Endothelial cell of umbilical vein (primary cell): ENCODE measurements at regions not wholly inside any gene's neighbourhood (a gene's known extent, or its start where the extent isn't known, plus 50 kb on each side); places are given as distances from the start of the nearest gene placed in this dataset.

Experiments used
- BruUV-seq: library from RNA; stranded (reverse); fragments of 400-500 nt; replicated peaks from 2 replicates; lab custom pipeline; 2021; lab: Mats Ljungman, UMichigan
- CTCF ChIA-PET: fragments of 300-600, 350-600 bp; sonication (Branson Sonifier 250); formaldehyde crosslinking; loops from one replicate; lab custom pipeline; 2021; ENCODE audit warnings: antibody characterized with exemption, inconsistent platforms; lab: Charles Lee
- POLR2A ChIA-PET: fragments of 300-600, 350-600 bp; sonication (Branson Sonifier 250); formaldehyde crosslinking; loops from one replicate; lab custom pipeline; 2021; ENCODE audit warnings: antibody characterized with exemption, inconsistent platforms; lab: Charles Lee
- DNase-seq: peaks from one replicate; pipeline ENCODE4 v3.0.0-alpha.2; 2011; ENCODE audit warnings: low read depth, low spot score
- FAIRE-seq: peaks from 2 replicates; lab custom pipeline; 2011; peaks lifted over from hg19 to GRCh38; lab: Jason Lieb, UNC
- H2AFZ ChIP-seq: 2 replicates; pipeline ENCODE4 v1.6.0; 2012; ENCODE audit warnings: low read depth, low read length, control low read depth, inconsistent platforms
- H3K27ac ChIP-seq: 2 replicates; pipeline ENCODE4 v1.5.1; 2011; ENCODE audit warnings: low read depth, mild to moderate bottlenecking, control low read depth, low read length, moderate library complexity; ENCODE audit not compliant: insufficient read depth
- H3K27me3 ChIP-seq, 2 experiments: 2 replicates each; pipeline versions ENCODE4 v1.6.0 to v1.6.1; 2011; ENCODE audit warnings: low read length in 2 of 2, mixed read lengths in 1 of 2; ENCODE audit not compliant: control insufficient read depth in 2 of 2, insufficient read depth in 2 of 2
- H3K36me3 ChIP-seq, 2 experiments: 2 replicates in 1 of 2; 3 replicates in 1 of 2; pipeline ENCODE4 v1.5.1; 2011; ENCODE audit warnings: low read length in 2 of 2, mild to moderate bottlenecking in 1 of 2, moderate library complexity in 1 of 2; ENCODE audit not compliant: control insufficient read depth in 2 of 2, insufficient read depth in 2 of 2; ENCODE audit errors: extremely low read depth in 1 of 2
- H3K4me1 ChIP-seq: 3 replicates; pipeline ENCODE4 v1.5.1; 2011; ENCODE audit warnings: mild to moderate bottlenecking, low read length; ENCODE audit not compliant: control insufficient read depth, insufficient read depth; ENCODE audit errors: extremely low read depth
- H3K4me2 ChIP-seq: 2 replicates; pipeline ENCODE4 v1.6.1; 2011; ENCODE audit warnings: low read length, control low read depth, mixed read lengths; ENCODE audit not compliant: insufficient read depth
- H3K4me3 ChIP-seq, 3 experiments: fragments of 200-600 bp in 1 of 3; sonication (generic), shearing (Covaris generic) in 1 of 3; replicated peaks in 1 of 3; 2 replicates each; pipeline ENCODE4 v1.5.1; 2011 to 2016; ENCODE audit warnings: control low read depth in 3 of 3, low read length in 3 of 3, mild to moderate bottlenecking in 2 of 3, inconsistent platforms in 1 of 3, low read depth in 1 of 3, moderate library complexity in 1 of 3; ENCODE audit not compliant: insufficient read depth in 1 of 3
- H3K79me2 ChIP-seq: 2 replicates; pipeline ENCODE4 v1.6.0; 2012; ENCODE audit warnings: low read length, inconsistent platforms; ENCODE audit not compliant: control insufficient read depth, insufficient read depth
- H3K9ac ChIP-seq: replicated peaks from 2 replicates; pipeline ENCODE3; 2011; ENCODE audit warnings: low read length, control low read depth; ENCODE audit not compliant: insufficient read depth; ENCODE audit errors: extremely low read depth
- H3K9me1 ChIP-seq: replicated peaks from 3 replicates; pipeline ENCODE4 v1.6.0; 2011; ENCODE audit warnings: mild to moderate bottlenecking, low read length; ENCODE audit not compliant: control insufficient read depth, insufficient read depth; ENCODE audit errors: extremely low read depth
- H3K9me3 ChIP-seq: replicated peaks from 2 replicates; pipeline ENCODE4 v1.5.1; 2012; ENCODE audit warnings: low read length, inconsistent platforms; ENCODE audit not compliant: control insufficient read depth, insufficient read depth
- H4K20me1 ChIP-seq: replicated peaks from 2 replicates; pipeline ENCODE3; 2011; ENCODE audit warnings: mild to moderate bottlenecking, low read length; ENCODE audit not compliant: control insufficient read depth, insufficient read depth; ENCODE audit errors: extremely low read depth
- CTCF ChIP-seq, 2 donors: IDR thresholded peaks; 1 replicate in 1 of 2; 2 replicates in 1 of 2; pipeline ENCODE4 v1.5.1; 2011; ENCODE audit warnings: low read length in 2 of 2, mild to moderate bottlenecking in 2 of 2, moderate library complexity in 2 of 2, control low read depth in 1 of 2, inconsistent platforms in 1 of 2, low read depth in 1 of 2; ENCODE audit not compliant: insufficient read depth in 1 of 2; ENCODE audit errors: extremely low read depth in 1 of 2
- EZH2 ChIP-seq: IDR thresholded peaks from 2 replicates; pipeline ENCODE4 v1.6.1; 2012; ENCODE audit warnings: borderline replicate concordance, low read depth, mild to moderate bottlenecking, moderate library complexity, low read length, inconsistent platforms; ENCODE audit not compliant: severe bottlenecking
- FOS ChIP-seq: IDR thresholded peaks from 2 replicates; pipeline ENCODE4 v1.6.1; 2011; ENCODE audit warnings: mild to moderate bottlenecking, low read length, moderate library complexity, borderline replicate concordance; ENCODE audit not compliant: insufficient read depth
- GATA2 ChIP-seq: IDR thresholded peaks from 2 replicates; pipeline ENCODE4 v1.7.0; 2011; ENCODE audit warnings: low read depth, mild to moderate bottlenecking, moderate library complexity, mixed read lengths, low read length; ENCODE audit not compliant: insufficient read length, insufficient read depth
- JUN ChIP-seq: IDR thresholded peaks from 2 replicates; pipeline ENCODE4 v1.6.1; 2011; ENCODE audit warnings: borderline replicate concordance, low read depth; ENCODE audit not compliant: insufficient read length, insufficient read depth
- MYC ChIP-seq: IDR thresholded peaks from one replicate; pipeline ENCODE4 v1.6.1; 2011; ENCODE audit warnings: mild to moderate bottlenecking, low read depth, low read length
- POLR2A ChIP-seq: IDR thresholded peaks from 2 replicates; pipeline ENCODE4 v1.6.1; 2012; ENCODE audit warnings: low read depth, mild to moderate bottlenecking, control low read depth, low read length
- POLR2AphosphoS5 ChIP-seq: IDR thresholded peaks from 2 replicates; pipeline ENCODE4 v1.6.1; 2012; ENCODE audit warnings: low read depth, mild to moderate bottlenecking, control low read depth, low read length, moderate library complexity; ENCODE audit not compliant: insufficient read depth
- dilution Hi-C: fragments of 300-500 bp; cut with MboI; formaldehyde crosslinking; loops from one replicate; pipeline ENCODE4 v1.15.0; 2019; ENCODE audit warnings: low sequenced_read_pairs; ENCODE audit not compliant: extremely low pct_ligation_motif_present
- intact Hi-C: fragments of 100-400 bp; cut with micrococcal nuclease; formaldehyde crosslinking; loops from one replicate; pipeline ENCODE4 v1.10.0; 2022
- TF ChIP-seq, protein P1 (sequence below): IDR thresholded peaks from 2 replicates; pipeline ENCODE4 v1.6.1; 2011; ENCODE audit not compliant: insufficient read depth, insufficient read length

DNA sequence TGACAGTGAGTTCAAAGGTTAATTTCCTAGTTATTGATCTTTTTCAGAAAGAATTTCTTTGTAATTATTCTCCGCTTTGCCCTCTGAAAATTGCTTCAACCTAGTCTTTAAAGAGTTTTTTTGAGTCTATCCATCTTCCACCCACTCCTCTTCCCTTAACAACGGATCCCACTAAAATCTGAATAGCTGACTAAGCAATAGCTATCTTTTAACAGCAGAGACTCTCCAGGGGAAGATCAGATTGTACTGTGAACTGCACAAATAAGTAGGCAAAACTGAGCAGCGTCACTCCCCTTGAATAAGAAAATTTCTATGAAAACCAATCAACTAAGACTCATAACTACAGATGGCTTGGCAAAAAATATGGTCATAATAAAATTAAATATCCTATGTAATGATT, 127.9 kb downstream of the TUSC7 start:
- Histone ChIP-seq H4K20me1 (no peaks in the 10 kb centered on the region), H2AFZ (no peak overlapping the region), H3K4me2 (no peak overlapping the region), H3K27ac (no peak overlapping the region), H3K27me3 (no peaks in the 10 kb centered on the region), H3K4me3 (no peak overlapping the region), H3K9me3 (no peaks in the 10 kb centered on the region), H3K9ac (no peak overlapping the region), H3K36me3 (no peaks in the 10 kb centered on the region), H3K9me1 (no peaks in the 10 kb centered on the region), H3K79me2 (no peaks in the 10 kb centered on the region), H3K4me1 (peaks cover 8% of the 10 kb centered on the region)
- no peak for TF ChIP-seq POLR2AphosphoS5
- TF ChIP-seq POLR2A: no peak
- TF ChIP-seq CTCF (IDR thresholded peaks at IDR 0.05; ENCODE audit: extremely low read depth in 1 of 2, insufficient read depth in 1 of 2, low read depth in 1 of 2, low read length in 2 of 2): no peak
- TF ChIP-seq EZH2: no peak
- TF ChIP-seq FOS: no peak
- TF ChIP-seq MYC: no peak
- no peak for TF ChIP-seq GATA2
- TF ChIP-seq, protein P1, sequence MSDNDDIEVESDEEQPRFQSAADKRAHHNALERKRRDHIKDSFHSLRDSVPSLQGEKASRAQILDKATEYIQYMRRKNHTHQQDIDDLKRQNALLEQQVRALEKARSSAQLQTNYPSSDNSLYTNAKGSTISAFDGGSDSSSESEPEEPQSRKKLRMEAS: no peak
- TF ChIP-seq JUN: no peak
- dilution Hi-C loops: no loop called here
- ChIA-PET POLR2A (no interaction called here), CTCF (interaction anchor here (1.4 kb wide), 1 partner anchor 67 kb away, joined by 3 read pairs; no protein-coding TSS in a partner anchor)
- BruUV-seq: no TSS peak
- FAIRE-seq (no peak), DNase-seq (no peak)
- intact Hi-C loops: no loop called here
